ENCODE measurements at regions not wholly inside any gene's neighbourhood (a gene's known extent, or its start where the extent isn't known, plus 50 kb on each side); places are given as distances from the start of the nearest gene placed in this dataset.

- no peak for TF ChIP-seq CTCF (IDR thresholded peaks at IDR 0.05; ENCODE audit: insufficient read depth, low read length, poor library complexity, severe bottlenecking)
- TF ChIP-seq EZH2phosphoT487 (conservative IDR thresholded peaks at IDR 0.05; ENCODE audit: low read length), result no peak
Observed at GRCh38 chrX:39528161-39528916, 569.4 kb downstream of the BCOR start.
